ENCODE measurements at regions not wholly inside any gene's neighbourhood (a gene's known extent, or its start where the extent isn't known, plus 50 kb on each side); places are given as distances from the start of the nearest gene placed in this dataset.

- Histone ChIP-seq H3K27me3 (ENCODE audit: control insufficient read depth in 1 of 2, insufficient read depth in 2 of 2, low read length in 2 of 2) (no peaks in the 10 kb centered on the region), H3K9ac (ENCODE audit: low read depth in 1 of 2, low read length in 2 of 2) (no peak overlapping the region), H3K9me3 (ENCODE audit: control insufficient read depth in 1 of 2, low read length in 2 of 2) (peaks cover 0 to 5% of the 10 kb centered on the region in 2 donors), H3K4me3 (ENCODE audit: low read depth in 1 of 2, low read length in 2 of 2) (no peak overlapping the region), H3K27ac (ENCODE audit: low read depth, low read length) (no peak overlapping the region), H3K4me1 (ENCODE audit: control insufficient read depth in 1 of 2, insufficient read depth in 2 of 2, low read length in 2 of 2) (no peaks in the 10 kb centered on the region), H3K36me3 (ENCODE audit: control insufficient read depth in 1 of 2, insufficient read depth in 2 of 2, low read length in 2 of 2) (no peaks in the 10 kb centered on the region)
Measured at GRCh38 chr18:27577265-27577664, 392.2 kb upstream of the CHST9 start.

GRCh38 chr18:27567434-27567833 is 382.3 kb upstream of the CHST9 start:
- H3K4me3 ChIP-seq (ENCODE audit: low read depth in 1 of 2, low read length in 2 of 2) = no peak overlapping the region
- no peaks in the 10 kb centered on the region for H3K36me3 ChIP-seq (ENCODE audit: control insufficient read depth in 1 of 2, insufficient read depth in 2 of 2, low read length in 2 of 2)
- no peaks in the 10 kb centered on the region for H3K4me1 ChIP-seq (ENCODE audit: control insufficient read depth in 1 of 2, insufficient read depth in 2 of 2, low read length in 2 of 2)
- no peak overlapping the region for H3K27ac ChIP-seq (ENCODE audit: low read depth, low read length)
- no peaks in the 10 kb centered on the region for H3K27me3 ChIP-seq (ENCODE audit: control insufficient read depth in 1 of 2, insufficient read depth in 2 of 2, low read length in 2 of 2)
- no peak overlapping the region for H3K9ac ChIP-seq (ENCODE audit: low read depth in 1 of 2, low read length in 2 of 2)
- no peaks in the 10 kb centered on the region for H3K9me3 ChIP-seq (ENCODE audit: control insufficient read depth in 1 of 2, low read length in 2 of 2)

- no peak overlapping the region for H3K9ac ChIP-seq (ENCODE audit: low read depth in 1 of 2, low read length in 2 of 2)
- H3K9me3 ChIP-seq (ENCODE audit: control insufficient read depth in 1 of 2, low read length in 2 of 2) = no peaks in the 10 kb centered on the region
- H3K4me3 ChIP-seq (ENCODE audit: low read depth in 1 of 2, low read length in 2 of 2) = no peak overlapping the region
- no peaks in the 10 kb centered on the region for H3K27me3 ChIP-seq (ENCODE audit: control insufficient read depth in 1 of 2, insufficient read depth in 2 of 2, low read length in 2 of 2)
- H3K27ac ChIP-seq (ENCODE audit: low read depth, low read length) = no peak overlapping the region
- no peaks in the 10 kb centered on the region for H3K4me1 ChIP-seq (ENCODE audit: control insufficient read depth in 1 of 2, insufficient read depth in 2 of 2, low read length in 2 of 2)
- H3K36me3 ChIP-seq (ENCODE audit: control insufficient read depth in 1 of 2, insufficient read depth in 2 of 2, low read length in 2 of 2) = no peaks in the 10 kb centered on the region
Measured at GRCh38 chr18:27564066-27564465, 379.0 kb upstream of the CHST9 start.

- Histone ChIP-seq H3K27ac (ENCODE audit: low read depth, low read length) (no peak overlapping the region), H3K9me3 (ENCODE audit: control insufficient read depth in 1 of 2, low read length in 2 of 2) (no peaks in the 10 kb centered on the region), H3K27me3 (ENCODE audit: control insufficient read depth in 1 of 2, insufficient read depth in 2 of 2, low read length in 2 of 2) (no peaks in the 10 kb centered on the region), H3K36me3 (ENCODE audit: control insufficient read depth in 1 of 2, insufficient read depth in 2 of 2, low read length in 2 of 2) (no peaks in the 10 kb centered on the region), H3K4me1 (ENCODE audit: control insufficient read depth in 1 of 2, insufficient read depth in 2 of 2, low read length in 2 of 2) (no peaks in the 10 kb centered on the region), H3K4me3 (ENCODE audit: low read depth in 1 of 2, low read length in 2 of 2) (no peak overlapping the region), H3K9ac (ENCODE audit: low read depth in 1 of 2, low read length in 2 of 2) (no peak overlapping the region)
Measured at GRCh38 chr18:27558388-27559155, 373.5 kb upstream of the CHST9 start.

GRCh38 chr18:27556741-27557140 is 371.6 kb upstream of the CHST9 start:
- Histone ChIP-seq H3K9ac (ENCODE audit: low read depth in 1 of 2, low read length in 2 of 2) (no peak overlapping the region), H3K27ac (ENCODE audit: low read depth, low read length) (no peak overlapping the region), H3K36me3 (ENCODE audit: control insufficient read depth in 1 of 2, insufficient read depth in 2 of 2, low read length in 2 of 2) (no peaks in the 10 kb centered on the region), H3K4me3 (ENCODE audit: low read depth in 1 of 2, low read length in 2 of 2) (no peak overlapping the region), H3K27me3 (ENCODE audit: control insufficient read depth in 1 of 2, insufficient read depth in 2 of 2, low read length in 2 of 2) (no peaks in the 10 kb centered on the region), H3K9me3 (ENCODE audit: control insufficient read depth in 1 of 2, low read length in 2 of 2) (no peaks in the 10 kb centered on the region), H3K4me1 (ENCODE audit: control insufficient read depth in 1 of 2, insufficient read depth in 2 of 2, low read length in 2 of 2) (no peaks in the 10 kb centered on the region)

- H3K9me3 ChIP-seq (ENCODE audit: control insufficient read depth in 1 of 2, low read length in 2 of 2) = no peaks in the 10 kb centered on the region
- no peaks in the 10 kb centered on the region for H3K27me3 ChIP-seq (ENCODE audit: control insufficient read depth in 1 of 2, insufficient read depth in 2 of 2, low read length in 2 of 2)
- no peak overlapping the region for H3K27ac ChIP-seq (ENCODE audit: low read depth, low read length)
- H3K4me1 ChIP-seq (ENCODE audit: control insufficient read depth in 1 of 2, insufficient read depth in 2 of 2, low read length in 2 of 2) = no peaks in the 10 kb centered on the region
- H3K4me3 ChIP-seq (ENCODE audit: low read depth in 1 of 2, low read length in 2 of 2) = no peak overlapping the region
- no peak overlapping the region for H3K9ac ChIP-seq (ENCODE audit: low read depth in 1 of 2, low read length in 2 of 2)
- no peaks in the 10 kb centered on the region for H3K36me3 ChIP-seq (ENCODE audit: control insufficient read depth in 1 of 2, insufficient read depth in 2 of 2, low read length in 2 of 2)
Measured at GRCh38 chr18:27549335-27550039, 364.4 kb upstream of the CHST9 start.

GRCh38 chr18:27546991-27547390 is 361.9 kb upstream of the CHST9 start:
- no peaks in the 10 kb centered on the region for H3K27me3 ChIP-seq (ENCODE audit: control insufficient read depth in 1 of 2, insufficient read depth in 2 of 2, low read length in 2 of 2)
- H3K4me3 ChIP-seq (ENCODE audit: low read depth in 1 of 2, low read length in 2 of 2) = no peak overlapping the region
- no peaks in the 10 kb centered on the region for H3K4me1 ChIP-seq (ENCODE audit: control insufficient read depth in 1 of 2, insufficient read depth in 2 of 2, low read length in 2 of 2)
- H3K36me3 ChIP-seq (ENCODE audit: control insufficient read depth in 1 of 2, insufficient read depth in 2 of 2, low read length in 2 of 2) = no peaks in the 10 kb centered on the region
- no peak overlapping the region for H3K27ac ChIP-seq (ENCODE audit: low read depth, low read length)
- no peak overlapping the region for H3K9ac ChIP-seq (ENCODE audit: low read depth in 1 of 2, low read length in 2 of 2)
- H3K9me3 ChIP-seq (ENCODE audit: control insufficient read depth in 1 of 2, low read length in 2 of 2) = no peaks in the 10 kb centered on the region

- no peaks in the 10 kb centered on the region for H3K4me1 ChIP-seq (ENCODE audit: control insufficient read depth in 1 of 2, insufficient read depth in 2 of 2, low read length in 2 of 2)
- H3K36me3 ChIP-seq (ENCODE audit: control insufficient read depth in 1 of 2, insufficient read depth in 2 of 2, low read length in 2 of 2) = no peaks in the 10 kb centered on the region
- no peaks in the 10 kb centered on the region for H3K9me3 ChIP-seq (ENCODE audit: control insufficient read depth in 1 of 2, low read length in 2 of 2)
- no peaks in the 10 kb centered on the region for H3K27me3 ChIP-seq (ENCODE audit: control insufficient read depth in 1 of 2, insufficient read depth in 2 of 2, low read length in 2 of 2)
- no peak overlapping the region for H3K4me3 ChIP-seq (ENCODE audit: low read depth in 1 of 2, low read length in 2 of 2)
- no peak overlapping the region for H3K27ac ChIP-seq (ENCODE audit: low read depth, low read length)
- H3K9ac ChIP-seq (ENCODE audit: low read depth in 1 of 2, low read length in 2 of 2) = no peak overlapping the region
Measured at GRCh38 chr18:27544206-27544605, 359.1 kb upstream of the CHST9 start.

GRCh38 chr18:27541293-27541692 is 356.2 kb upstream of the CHST9 start:
- Histone ChIP-seq H3K27me3 (ENCODE audit: control insufficient read depth in 1 of 2, insufficient read depth in 2 of 2, low read length in 2 of 2) (no peaks in the 10 kb centered on the region), H3K36me3 (ENCODE audit: control insufficient read depth in 1 of 2, insufficient read depth in 2 of 2, low read length in 2 of 2) (no peaks in the 10 kb centered on the region), H3K4me1 (ENCODE audit: control insufficient read depth in 1 of 2, insufficient read depth in 2 of 2, low read length in 2 of 2) (no peaks in the 10 kb centered on the region), H3K9me3 (ENCODE audit: control insufficient read depth in 1 of 2, low read length in 2 of 2) (no peaks in the 10 kb centered on the region), H3K27ac (ENCODE audit: low read depth, low read length) (no peak overlapping the region), H3K9ac (ENCODE audit: low read depth in 1 of 2, low read length in 2 of 2) (no peak overlapping the region), H3K4me3 (ENCODE audit: low read depth in 1 of 2, low read length in 2 of 2) (no peak overlapping the region)

GRCh38 chr18:27540111-27540510 is 355.0 kb upstream of the CHST9 start:
- Histone ChIP-seq H3K36me3 (ENCODE audit: control insufficient read depth in 1 of 2, insufficient read depth in 2 of 2, low read length in 2 of 2) (no peaks in the 10 kb centered on the region), H3K27ac (ENCODE audit: low read depth, low read length) (no peak overlapping the region), H3K4me1 (ENCODE audit: control insufficient read depth in 1 of 2, insufficient read depth in 2 of 2, low read length in 2 of 2) (no peaks in the 10 kb centered on the region), H3K27me3 (ENCODE audit: control insufficient read depth in 1 of 2, insufficient read depth in 2 of 2, low read length in 2 of 2) (no peaks in the 10 kb centered on the region), H3K9ac (ENCODE audit: low read depth in 1 of 2, low read length in 2 of 2) (no peak overlapping the region), H3K4me3 (ENCODE audit: low read depth in 1 of 2, low read length in 2 of 2) (no peak overlapping the region), H3K9me3 (ENCODE audit: control insufficient read depth in 1 of 2, low read length in 2 of 2) (no peaks in the 10 kb centered on the region)
